SH-SY5Y (cell line): ENCODE measurements at regions not wholly inside any gene's neighbourhood (a gene's known extent, or its start where the extent isn't known, plus 50 kb on each side); places are given as distances from the start of the nearest gene placed in this dataset.

Experiments
- GATA2 ChIP-seq: IDR thresholded peaks from 2 replicates; pipeline ENCODE4 v1.6.1; 2011; ENCODE audit warnings: mild to moderate bottlenecking, low read depth, low read length
- GATA3 ChIP-seq: IDR thresholded peaks from 2 replicates; pipeline ENCODE4 v1.6.1; 2011; ENCODE audit warnings: low read depth, mild to moderate bottlenecking, low read length, moderate library complexity

DNA sequence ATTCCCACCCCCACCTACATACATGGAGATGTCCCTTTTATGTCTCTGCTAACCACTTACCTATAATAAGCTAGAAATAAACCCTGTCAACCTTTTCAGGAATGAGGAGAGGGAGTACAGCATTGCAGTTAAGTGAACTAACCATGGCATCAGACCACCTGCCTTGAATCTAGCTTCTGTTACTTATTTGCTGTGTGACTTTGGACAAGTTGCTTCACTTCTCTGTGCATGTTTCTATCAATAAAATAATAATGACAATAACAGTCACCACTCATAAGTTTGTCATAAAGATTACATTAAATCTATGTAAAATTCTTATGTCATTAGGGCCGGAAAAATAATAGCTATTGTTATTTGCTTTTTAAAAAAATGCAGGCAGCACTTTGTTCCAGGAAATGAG, 881.1 kb upstream of the AUTS2 start:
- no peak for TF ChIP-seq GATA3
- no peak for TF ChIP-seq GATA2
